Stimulated activated memory B cell treated with anti-CD40 and anti-IgM and Interleukin-4, amounts not matched to agents 10 μg/mL and 1 μg/mL and 100 μg/mL, for 72 hours (primary cell): ENCODE measurements at regions not wholly inside any gene's neighbourhood (a gene's known extent, or its start where the extent isn't known, plus 50 kb on each side); places are given as distances from the start of the nearest gene placed in this dataset.
"Not testable (repeated sequence)": the region's sequence is repeated elsewhere in the genome, so short reads cannot be mapped to it uniquely, and the experiment has no call there.

ENCODE experiments used
- ATAC-seq: fragments of 150-1000 bp; cut with Tn5 transposase; 2 replicates; pipeline ENCODE4 v1.10.0; 2021
- H3K27ac Mint-ChIP-seq: one replicate; pipeline ENCODE4 v1.8.0; 2022; ENCODE audit warnings: mild to moderate bottlenecking, mixed read lengths
- H3K27me3 Mint-ChIP-seq: one replicate; pipeline ENCODE4 v1.8.0; 2022; ENCODE audit warnings: mixed read lengths
- H3K36me3 Mint-ChIP-seq: one replicate; pipeline ENCODE4 v1.8.0; 2022; ENCODE audit warnings: mixed read lengths
- H3K4me1 Mint-ChIP-seq: one replicate; pipeline ENCODE4 v1.8.0; 2022; ENCODE audit warnings: mixed read lengths
- H3K4me3 Mint-ChIP-seq: one replicate; pipeline ENCODE4 v1.8.0; 2022; ENCODE audit warnings: mild to moderate bottlenecking, moderate library complexity, mixed read lengths
- H3K9me3 Mint-ChIP-seq: one replicate; pipeline ENCODE4 v1.8.0; 2022; ENCODE audit warnings: mixed read lengths

GRCh38 chr5:17089690-17090089, 127.7 kb upstream of the BASP1 start:
- ATAC-seq: no peak
- no peaks in the 10 kb centered on the region for H3K4me1 Mint-ChIP-seq
- H3K27me3 Mint-ChIP-seq: peaks cover under 1% of the 10 kb centered on the region
- H3K9me3 Mint-ChIP-seq: no peaks in the 10 kb centered on the region
- no peak overlapping the region for H3K27ac Mint-ChIP-seq
- no peak overlapping the region for H3K4me3 Mint-ChIP-seq
- no peaks in the 10 kb centered on the region for H3K36me3 Mint-ChIP-seq

- Mint-ChIP-seq H3K4me1 (no peaks in the 10 kb centered on the region), H3K27me3 (peaks cover 9% of the 10 kb centered on the region)
Measured at GRCh38 chr5:17090839-17091238, 126.6 kb upstream of the BASP1 start.

GRCh38 chr5:17094830-17095229, 122.6 kb upstream of the BASP1 start:
- no peaks in the 10 kb centered on the region for H3K9me3 Mint-ChIP-seq
- no peak overlapping the region for H3K4me3 Mint-ChIP-seq
- H3K4me1 Mint-ChIP-seq: no peaks in the 10 kb centered on the region
- peaks cover 9% of the 10 kb centered on the region for H3K27me3 Mint-ChIP-seq
- H3K27ac Mint-ChIP-seq: no peak overlapping the region
- no peaks in the 10 kb centered on the region for H3K36me3 Mint-ChIP-seq
- ATAC-seq: no peak

More at GRCh38 chr5:17090839-17091238, 126.6 kb upstream of the BASP1 start:
- no peaks in the 10 kb centered on the region for H3K36me3 Mint-ChIP-seq
- no peak overlapping the region for H3K27ac Mint-ChIP-seq
- H3K9me3 Mint-ChIP-seq: no peaks in the 10 kb centered on the region
- ATAC-seq: peak; percentile 61
- H3K4me3 Mint-ChIP-seq: no peak overlapping the region

GRCh38 chr5:17096952-17097695, 120.3 kb upstream of the BASP1 start:
- Mint-ChIP-seq H3K4me3 (no peak overlapping the region), H3K27ac (no peak overlapping the region), H3K4me1 (no peaks in the 10 kb centered on the region), H3K27me3 (peaks cover 9% of the 10 kb centered on the region), H3K9me3 (no peaks in the 10 kb centered on the region), H3K36me3 (no peaks in the 10 kb centered on the region)
- no peak for ATAC-seq

- ATAC-seq: no peak
- peaks cover 6% of the 10 kb centered on the region for H3K27me3 Mint-ChIP-seq
- H3K4me3 Mint-ChIP-seq: no peak overlapping the region
- H3K4me1 Mint-ChIP-seq: no peaks in the 10 kb centered on the region
- H3K9me3 Mint-ChIP-seq: no peaks in the 10 kb centered on the region
- H3K27ac Mint-ChIP-seq: no peak overlapping the region
- no peaks in the 10 kb centered on the region for H3K36me3 Mint-ChIP-seq
Measured at GRCh38 chr5:17099946-17100345, 117.5 kb upstream of the BASP1 start.

GRCh38 chr5:17103461-17103860, 114.0 kb upstream of the BASP1 start:
- Mint-ChIP-seq H3K36me3 (no peaks in the 10 kb centered on the region), H3K27ac (no peak overlapping the region), H3K9me3 (no peaks in the 10 kb centered on the region), H3K27me3 (no peaks in the 10 kb centered on the region), H3K4me1 (no peaks in the 10 kb centered on the region), H3K4me3 (no peak overlapping the region)
- ATAC-seq: no peak

- no peaks in the 10 kb centered on the region for H3K9me3 Mint-ChIP-seq
- H3K27ac Mint-ChIP-seq: no peak overlapping the region
- no peaks in the 10 kb centered on the region for H3K27me3 Mint-ChIP-seq
- no peak overlapping the region for H3K4me3 Mint-ChIP-seq
- peaks cover 10% of the 10 kb centered on the region for H3K4me1 Mint-ChIP-seq
- ATAC-seq: no peak
- no peaks in the 10 kb centered on the region for H3K36me3 Mint-ChIP-seq
Measured at GRCh38 chr5:17105744-17106418, 111.5 kb upstream of the BASP1 start.

GRCh38 chr5:17106521-17106920, 110.9 kb upstream of the BASP1 start:
- no peaks in the 10 kb centered on the region for H3K27me3 Mint-ChIP-seq
- ATAC-seq: no peak
- peaks cover 10% of the 10 kb centered on the region for H3K4me1 Mint-ChIP-seq
- H3K27ac Mint-ChIP-seq: no peak overlapping the region
- no peak overlapping the region for H3K4me3 Mint-ChIP-seq
- no peaks in the 10 kb centered on the region for H3K9me3 Mint-ChIP-seq
- no peaks in the 10 kb centered on the region for H3K36me3 Mint-ChIP-seq

- H3K27ac Mint-ChIP-seq, ATAC-seq, H3K4me3 Mint-ChIP-seq, H3K9me3 Mint-ChIP-seq, H3K4me1 Mint-ChIP-seq, H3K36me3 Mint-ChIP-seq, H3K27me3 Mint-ChIP-seq: not testable (repeated sequence)
Measured at GRCh38 chr5:17112091-17112716, 105.2 kb upstream of the BASP1 start.

GRCh38 chr5:17113174-17113958, 104.1 kb upstream of the BASP1 start:
- no peaks in the 10 kb centered on the region for H3K9me3 Mint-ChIP-seq
- H3K4me3 Mint-ChIP-seq: no peak overlapping the region
- H3K27ac Mint-ChIP-seq: no peak overlapping the region
- H3K36me3 Mint-ChIP-seq: no peaks in the 10 kb centered on the region
- H3K4me1 Mint-ChIP-seq: peaks cover 11% of the 10 kb centered on the region
- ATAC-seq: no peak
- peaks cover under 1% of the 10 kb centered on the region for H3K27me3 Mint-ChIP-seq

- no peaks in the 10 kb centered on the region for H3K9me3 Mint-ChIP-seq
- ATAC-seq: no peak
- H3K27ac Mint-ChIP-seq: no peak overlapping the region
- H3K4me3 Mint-ChIP-seq: no peak overlapping the region
- no peaks in the 10 kb centered on the region for H3K36me3 Mint-ChIP-seq
- peaks cover 16% of the 10 kb centered on the region for H3K4me1 Mint-ChIP-seq
- H3K27me3 Mint-ChIP-seq: peaks cover 8% of the 10 kb centered on the region
Measured at GRCh38 chr5:17114233-17114632, 103.2 kb upstream of the BASP1 start.

GRCh38 chr5:17114715-17115599, 102.5 kb upstream of the BASP1 start:
- H3K4me3 Mint-ChIP-seq: no peak overlapping the region
- H3K9me3 Mint-ChIP-seq: no peaks in the 10 kb centered on the region
- no peak overlapping the region for H3K27ac Mint-ChIP-seq
- H3K4me1 Mint-ChIP-seq: peaks cover 9% of the 10 kb centered on the region
- ATAC-seq: no peak
- H3K27me3 Mint-ChIP-seq: peaks cover 8% of the 10 kb centered on the region
- no peaks in the 10 kb centered on the region for H3K36me3 Mint-ChIP-seq

GRCh38 chr5:17115855-17116254, 101.6 kb upstream of the BASP1 start:
- Mint-ChIP-seq H3K9me3 (peaks cover 1% of the 10 kb centered on the region), H3K27ac (no peak overlapping the region), H3K36me3 (no peaks in the 10 kb centered on the region), H3K4me1 (peaks cover 9% of the 10 kb centered on the region), H3K27me3 (peaks cover 8% of the 10 kb centered on the region), H3K4me3 (no peak overlapping the region)
- no peak for ATAC-seq

GRCh38 chr5:17118631-17119030, 98.8 kb upstream of the BASP1 start:
- Mint-ChIP-seq H3K36me3 (no peaks in the 10 kb centered on the region), H3K9me3 (peaks cover 4% of the 10 kb centered on the region)
- peak; percentile 93 for ATAC-seq

More at GRCh38 chr5:17118631-17119030, 98.8 kb upstream of the BASP1 start:
- peaks cover 9% of the 10 kb centered on the region for H3K4me1 Mint-ChIP-seq
- H3K4me3 Mint-ChIP-seq: peak overlapping the region; percentile 49
- peak overlapping the region; percentile 52 for H3K27ac Mint-ChIP-seq
- peaks cover 8% of the 10 kb centered on the region for H3K27me3 Mint-ChIP-seq
